Keratinocyte (primary cell): ENCODE measurements at regions not wholly inside any gene's neighbourhood (a gene's known extent, or its start where the extent isn't known, plus 50 kb on each side); places are given as distances from the start of the nearest gene placed in this dataset.

Experiments used
- DNase-seq: peaks from one replicate; pipeline ENCODE4 v3.0.0-alpha.2; 2011; ENCODE audit warnings: low read depth, missing footprints, low spot score
- FAIRE-seq: peaks from 2 replicates; lab custom pipeline; 2011; peaks lifted over from hg19 to GRCh38; lab: Jason Lieb, UNC
- H2AFZ ChIP-seq: 2 replicates; pipeline ENCODE4 v1.6.0; 2012; ENCODE audit warnings: low read length, control low read depth, inconsistent platforms; ENCODE audit not compliant: control insufficient read depth
- H3K27ac ChIP-seq: 2 replicates; pipeline ENCODE4 v1.5.1; 2011; ENCODE audit warnings: low read length; ENCODE audit not compliant: control insufficient read depth, insufficient read depth
- H3K27me3 ChIP-seq: 3 replicates; pipeline ENCODE4 v1.6.0; 2011; ENCODE audit warnings: low read length; ENCODE audit not compliant: control insufficient read depth, insufficient read depth; ENCODE audit errors: extremely low read depth
- H3K36me3 ChIP-seq, 2 experiments: 2 replicates in 1 of 2; 3 replicates in 1 of 2; pipeline ENCODE4 v1.5.1; 2011; ENCODE audit warnings: low read length in 2 of 2, mild to moderate bottlenecking in 1 of 2; ENCODE audit not compliant: control insufficient read depth in 2 of 2, insufficient read depth in 2 of 2; ENCODE audit errors: extremely low read depth in 1 of 2
- H3K4me1 ChIP-seq: 3 replicates; pipeline ENCODE4 v1.5.1; 2011; ENCODE audit warnings: low read length; ENCODE audit not compliant: control insufficient read depth, insufficient read depth; ENCODE audit errors: extremely low read depth
- H3K4me2 ChIP-seq: 3 replicates; pipeline ENCODE4 v1.6.0; 2011; ENCODE audit warnings: low read depth, low read length; ENCODE audit not compliant: control insufficient read depth, insufficient read depth; ENCODE audit errors: extremely low read depth
- H3K4me3 ChIP-seq, 3 experiments: fragments of 200-600 bp in 1 of 3; sonication (generic) in 1 of 3; 2 replicates in 2 of 3; 3 replicates in 1 of 3; pipeline ENCODE4 v1.5.1; 2011 to 2016; ENCODE audit warnings: low read length in 3 of 3, mild to moderate bottlenecking in 3 of 3, control low read depth in 2 of 3, inconsistent platforms in 1 of 3, low read depth in 1 of 3, mixed read lengths in 1 of 3, mixed run types in 1 of 3, moderate library complexity in 1 of 3; ENCODE audit not compliant: control insufficient read depth in 2 of 3, insufficient read depth in 2 of 3; ENCODE audit errors: extremely low read depth in 1 of 3
- H3K79me2 ChIP-seq: 2 replicates; pipeline ENCODE4 v1.6.0; 2012; ENCODE audit warnings: low read length; ENCODE audit not compliant: control insufficient read depth, insufficient read depth
- H3K9ac ChIP-seq: 3 replicates; pipeline ENCODE4 v1.6.0; 2011; ENCODE audit warnings: low read length; ENCODE audit not compliant: control insufficient read depth, insufficient read depth; ENCODE audit errors: extremely low read depth
- H3K9me1 ChIP-seq: 3 replicates; pipeline ENCODE4 v1.6.0; 2011; ENCODE audit warnings: low read length; ENCODE audit not compliant: control insufficient read depth, insufficient read depth; ENCODE audit errors: extremely low read depth
- H3K9me3 ChIP-seq: 2 replicates; pipeline ENCODE4 v1.5.1; 2012; ENCODE audit warnings: low read depth, low read length; ENCODE audit not compliant: control insufficient read depth
- H4K20me1 ChIP-seq: 3 replicates; pipeline ENCODE4 v1.6.0; 2011; ENCODE audit warnings: low read length; ENCODE audit not compliant: control insufficient read depth, insufficient read depth; ENCODE audit errors: extremely low read depth
- CTCF ChIP-seq, 3 experiments: IDR thresholded peaks in 1 of 3; conservative IDR thresholded peaks in 1 of 3; optimal IDR thresholded peaks in 1 of 3; 2 replicates in 2 of 3; 3 replicates in 1 of 3; pipeline versions ENCODE3 to v1.5.1; 2011; ENCODE audit warnings: low read length in 3 of 3, mild to moderate bottlenecking in 3 of 3, moderate library complexity in 2 of 3, control low read depth in 1 of 3, inconsistent platforms in 1 of 3; ENCODE audit not compliant: insufficient read depth in 2 of 3; ENCODE audit errors: extremely low read depth in 1 of 3
- EZH2 ChIP-seq: IDR thresholded peaks from one replicate; pipeline ENCODE4 v1.6.1; 2012; ENCODE audit warnings: inconsistent platforms, mild to moderate bottlenecking, low read length, moderate library complexity
- dilution Hi-C: fragments of 300-500 bp; cut with MboI; formaldehyde crosslinking; loops from one replicate; pipeline ENCODE4 v1.7.0; 2020; ENCODE audit warnings: low sequenced_read_pairs; ENCODE audit not compliant: extremely low pct_ligation_motif_present

GRCh38 chr18:22643731-22644130 is 226.0 kb upstream of the CTAGE1 start:
- H3K4me3 ChIP-seq, result no peak overlapping the region
- DNase-seq, result no peak
- H3K9me3 ChIP-seq, result no peaks in the 10 kb centered on the region
- H3K27ac ChIP-seq, result no peak overlapping the region
- no peaks in the 10 kb centered on the region for H4K20me1 ChIP-seq
- no peaks in the 10 kb centered on the region for H3K79me2 ChIP-seq
- FAIRE-seq, result no peak
- H3K4me1 ChIP-seq, result no peaks in the 10 kb centered on the region
- H3K4me2 ChIP-seq, result no peak overlapping the region
- H3K9ac ChIP-seq, result no peak overlapping the region
- no peak overlapping the region for H2AFZ ChIP-seq
- dilution Hi-C loops, result no loop called here
- H3K9me1 ChIP-seq, result no peaks in the 10 kb centered on the region
- H3K36me3 ChIP-seq, result no peaks in the 10 kb centered on the region
- TF ChIP-seq EZH2 (no peak), CTCF (optimal IDR thresholded peaks at IDR 0.05 in 1 of 3, IDR thresholded peaks at IDR 0.05 in 1 of 3, conservative IDR thresholded peaks at IDR 0.05 in 1 of 3; ENCODE audit: extremely low read depth in 1 of 3, insufficient read depth in 2 of 3, low read length in 3 of 3) (no peak)
- H3K27me3 ChIP-seq, result no peaks in the 10 kb centered on the region

- H3K27ac ChIP-seq, result no peak overlapping the region
- no peaks in the 10 kb centered on the region for H3K36me3 ChIP-seq
- no peak overlapping the region for H2AFZ ChIP-seq
- no peaks in the 10 kb centered on the region for H3K27me3 ChIP-seq
- H4K20me1 ChIP-seq, result no peaks in the 10 kb centered on the region
- H3K79me2 ChIP-seq, result no peaks in the 10 kb centered on the region
- no peaks in the 10 kb centered on the region for H3K9me3 ChIP-seq
- H3K9ac ChIP-seq, result no peak overlapping the region
- H3K9me1 ChIP-seq, result no peaks in the 10 kb centered on the region
- no peak overlapping the region for H3K4me2 ChIP-seq
- no peaks in the 10 kb centered on the region for H3K4me1 ChIP-seq
- TF ChIP-seq CTCF (optimal IDR thresholded peaks at IDR 0.05 in 1 of 3, IDR thresholded peaks at IDR 0.05 in 1 of 3, conservative IDR thresholded peaks at IDR 0.05 in 1 of 3; ENCODE audit: extremely low read depth in 1 of 3, insufficient read depth in 2 of 3, low read length in 3 of 3) (no peak), EZH2 (no peak)
- FAIRE-seq (no peak), DNase-seq (no peak)
- dilution Hi-C loops, result no loop called here
- H3K4me3 ChIP-seq, result no peak overlapping the region
Observed at GRCh38 chr18:22650247-22650646, 232.5 kb upstream of the CTAGE1 start.
